ENCODE measurements at regions not wholly inside any gene's neighbourhood (a gene's known extent, or its start where the extent isn't known, plus 50 kb on each side); places are given as distances from the start of the nearest gene placed in this dataset.

DNA sequence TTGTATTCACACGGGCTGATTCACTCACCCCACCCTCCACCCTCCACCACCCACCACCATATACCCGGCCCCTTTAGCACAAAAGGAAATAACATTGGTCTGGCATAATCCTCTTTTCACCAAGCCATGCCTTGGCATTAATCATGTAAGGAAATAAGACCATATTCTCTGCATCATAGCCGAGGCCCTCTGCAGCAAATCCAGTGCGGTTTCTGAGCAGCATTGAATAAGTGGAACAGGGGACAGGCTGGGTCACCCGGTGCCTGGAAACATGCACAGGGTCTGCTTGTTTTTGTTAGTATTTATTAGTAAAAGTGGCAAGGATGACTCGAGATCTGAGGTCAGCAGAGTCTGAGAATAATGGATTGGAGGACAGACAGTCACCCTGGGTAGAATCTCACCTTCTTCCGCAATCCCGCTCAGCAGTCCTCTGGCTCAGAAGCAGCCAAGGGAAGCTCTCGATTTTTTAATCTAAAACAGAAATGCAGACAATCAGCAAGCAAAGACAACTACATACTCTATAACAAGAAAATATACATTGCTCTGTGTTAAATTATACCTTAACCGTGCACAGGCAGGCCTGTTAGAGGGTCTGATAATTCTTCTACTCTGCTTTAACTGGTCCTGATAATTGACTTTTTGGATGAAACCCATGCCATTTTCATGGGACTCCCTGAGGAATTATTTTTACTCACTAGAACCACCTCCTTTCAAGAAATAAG, 52.4 kb upstream of the CDC42BPA start:
- no peak for DNase-seq

DNA sequence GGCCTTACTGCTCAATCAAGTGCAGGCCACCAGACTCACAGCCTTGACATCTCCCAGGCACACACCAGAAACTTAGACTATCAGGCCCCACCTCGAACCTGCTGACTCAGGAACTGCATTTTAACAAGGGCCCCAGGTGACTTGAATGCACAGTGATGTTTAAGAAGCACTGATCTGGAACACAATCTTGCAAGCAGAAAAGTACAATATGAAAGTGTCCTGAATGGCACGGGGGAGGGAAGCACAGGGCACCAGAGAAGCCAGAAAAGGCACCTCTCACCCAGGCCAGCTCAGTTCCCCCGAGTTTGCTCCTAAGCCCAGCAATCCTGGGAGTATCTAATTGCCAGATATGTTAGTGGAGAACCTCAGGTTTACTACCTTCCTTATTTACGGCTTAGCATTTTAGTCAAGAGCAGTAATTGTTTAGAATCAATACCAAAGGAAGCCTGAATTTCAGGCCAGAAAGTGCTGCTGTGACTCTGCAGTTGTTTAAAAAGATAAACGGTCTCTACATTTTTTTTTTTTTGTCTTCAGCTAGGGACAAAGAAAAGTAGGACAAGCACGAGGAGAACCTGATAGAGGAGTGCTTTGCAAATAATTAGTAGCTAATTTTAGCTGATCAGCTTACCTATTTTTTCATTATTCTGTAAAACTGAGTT, 50.9 kb upstream of the CDC42BPA start:
- DNase-seq, result no peak

Data from suppressor macrophage treated with lipopolysaccharide for 1 hour (primary cell).